ENCODE measurements at regions not wholly inside any gene's neighbourhood (a gene's known extent, or its start where the extent isn't known, plus 50 kb on each side); places are given as distances from the start of the nearest gene placed in this dataset.

GRCh38 chr5:71832812-71833715 is 114.0 kb downstream of the CARTPT start (continued):
- no peak for TF ChIP-seq CTCF (conservative IDR thresholded peaks at IDR 0.05; ENCODE audit: low read depth, low read length)

DNA sequence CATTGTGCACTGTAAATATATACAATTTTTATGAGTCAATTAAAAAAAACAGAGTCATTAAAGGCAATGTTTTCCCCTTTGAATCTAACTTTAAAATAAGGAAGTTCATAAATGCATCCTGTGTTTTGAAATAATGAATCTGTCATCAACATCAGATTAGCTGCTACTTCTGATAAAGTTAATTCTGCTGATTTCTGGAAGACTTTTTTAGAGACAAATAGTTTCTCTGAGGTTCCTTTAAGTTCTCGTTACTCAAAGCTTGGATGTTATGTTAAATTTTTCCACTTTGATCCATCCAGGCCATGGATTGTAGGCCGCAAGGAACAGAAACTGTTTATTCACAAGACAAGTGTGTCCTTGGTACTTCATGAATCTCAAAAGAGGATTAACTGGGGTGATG is 115.5 kb downstream of the CARTPT start:
- Histone ChIP-seq H4K91ac (ENCODE audit: insufficient read depth, low read depth, low read length) (no peak overlapping the region), H3K56ac (ENCODE audit: extremely low read depth, insufficient read depth, low read length) (no peak overlapping the region), H3K27me3 (ENCODE audit: control insufficient read depth, insufficient read depth, low read length) (peaks cover 3% of the 10 kb centered on the region), H2AK5ac (ENCODE audit: low read depth, low read length) (no peak overlapping the region), H3K14ac (replicated peaks; ENCODE audit: low read depth, low read length) (no peak overlapping the region), H2AK9ac (replicated peaks; ENCODE audit: low read depth, low read length, poor library complexity) (no peak overlapping the region), H3K9me3 (ENCODE audit: control insufficient read depth, insufficient read depth, low read length) (no peaks in the 10 kb centered on the region), H3K4me2 (ENCODE audit: low read depth, low read length) (no peak overlapping the region), H3K27ac (ENCODE audit: insufficient read depth, low read length) (no peak overlapping the region), H3K18ac (ENCODE audit: low read depth, low read length) (no peak overlapping the region), H2BK20ac (ENCODE audit: low read depth, low read length) (no peak overlapping the region), H3K79me1 (ENCODE audit: low read depth in 1 of 2, low read length in 2 of 2) (no peaks in the 10 kb centered on the region), H3K4me3 (ENCODE audit: insufficient read depth, low read depth, low read length) (no peak overlapping the region), H2BK5ac (ENCODE audit: low read depth, low read length, poor library complexity, severe bottlenecking) (no peak overlapping the region), H3K4ac (ENCODE audit: low read depth, low read length) (no peak overlapping the region), H3K9me1 (ENCODE audit: insufficient read depth, low read length) (0 out of 2 replicates have a peak, but pooled peaks cover 2% of the 10 kb centered on the region), H4K8ac (ENCODE audit: low read depth in 2 of 2, low read length in 2 of 2) (no peak overlapping the region), H2BK120ac (ENCODE audit: low read depth, low read length) (no peak overlapping the region), H2AFZ (replicated peaks; ENCODE audit: low read length, poor library complexity) (no peak overlapping the region), H4K5ac (ENCODE audit: low read depth, low read length) (no peak overlapping the region), H4K20me1 (ENCODE audit: insufficient read depth, low read length) (no peaks in the 10 kb centered on the region), H2BK15ac (ENCODE audit: low read depth, low read length) (no peak overlapping the region), H3K9ac (ENCODE audit: low read depth, low read length) (no peak overlapping the region), H3K23ac (ENCODE audit: low read depth, low read length) (no peak overlapping the region), H3K4me1 (ENCODE audit: control insufficient read depth, insufficient read depth, low read length) (peaks cover 3% of the 10 kb centered on the region), H3K36me3 (ENCODE audit: control insufficient read depth, insufficient read depth, low read length) (no peaks in the 10 kb centered on the region)
- in situ Hi-C loops (cut with MboI; ENCODE audit: low sequenced_read_pairs), result no loop called here
- ATAC-seq (ENCODE audit: low read depth) (no peak), DNase-seq (no peak)
- ChIA-PET CTCF (no interaction called here), POLR2A (ENCODE audit: unreplicated experiment) (no interaction called here)
- no TSS peak for BruUV-seq (replicated peaks)
- WGBS, 2 experiments (ENCODE audit: extremely low coverage in 2 of 2, insufficient read length in 1 of 2), result no CpG with 5 or more reads among the region's 2 CpGs
- dilution Hi-C loops (cut with HindIII; ENCODE audit: low sequenced_read_pairs, unreplicated experiment), result no loop called here
- no peak for TF ChIP-seq RCOR1 (IDR thresholded peaks at IDR 0.05; ENCODE audit: insufficient replicate concordance, low read length)
- no peak for TF ChIP-seq CTCF (conservative IDR thresholded peaks at IDR 0.05; ENCODE audit: low read depth, low read length)
- no peak for TF ChIP-seq CHD1 (IDR thresholded peaks at IDR 0.05; ENCODE audit: low read depth, low read length)
- TF ChIP-seq SMC3 (IDR thresholded peaks at IDR 0.05; ENCODE audit: low read depth, low read length), result no peak
- no peak for TF ChIP-seq NFE2L2 (IDR thresholded peaks at IDR 0.05; ENCODE audit: low read depth, low read length)
- TF ChIP-seq ELK1 (IDR thresholded peaks at IDR 0.05; ENCODE audit: borderline replicate concordance, low read depth, low read length), result no peak
- TF ChIP-seq MXI1 (IDR thresholded peaks at IDR 0.05; ENCODE audit: borderline replicate concordance, low read depth, low read length), result no peak
- TF ChIP-seq RAD21 (IDR thresholded peaks at IDR 0.05; ENCODE audit: low read length), result no peak
- TF ChIP-seq MAFK (IDR thresholded peaks at IDR 0.05; ENCODE audit: low read depth, low read length), result no peak
- no peak for TF ChIP-seq FOS (IDR thresholded peaks at IDR 0.05; ENCODE audit: low read depth, low read length)
- TF ChIP-seq POLR2A (IDR thresholded peaks at IDR 0.05; ENCODE audit: low read depth, low read length), result no peak
- intact Hi-C loops (cut with micrococcal nuclease), result no loop called here

All from IMR-90 (cell line).